ENCODE measurements at regions not wholly inside any gene's neighbourhood (a gene's known extent, or its start where the extent isn't known, plus 50 kb on each side); places are given as distances from the start of the nearest gene placed in this dataset.

- 87 to 93% methylated on average over 3 of the region's 3 CpGs for WGBS, 2 donors
- intact Hi-C loops (cut with DNase I; ENCODE audit: low total_unique reads): no loop called here
- no peak overlapping the region for H3K4me3 ChIP-seq
- H3K36me3 ChIP-seq (ENCODE audit: low read depth, missing control alignments): no peaks in the 10 kb centered on the region
- H3K27ac ChIP-seq: no peak overlapping the region
- TF ChIP-seq CTCF (IDR thresholded peaks at IDR 0.05) (no peak), POLR2A (IDR thresholded peaks at IDR 0.05) (no peak)
- no peaks in the 10 kb centered on the region for H3K4me1 ChIP-seq
- DNase-seq: no peak
- H3K27me3 ChIP-seq: no peaks in the 10 kb centered on the region
- no peaks in the 10 kb centered on the region for H3K9me3 ChIP-seq
Measured at GRCh38 chr3:40771112-40771511, 246.4 kb downstream of the ZNF621 start.

GRCh38 chr3:40779039-40779438 is 254.3 kb downstream of the ZNF621 start:
- Histone ChIP-seq H3K36me3 (ENCODE audit: low read depth, missing control alignments) (no peaks in the 10 kb centered on the region), H3K4me1 (peaks cover 9% of the 10 kb centered on the region), H3K27me3 (no peaks in the 10 kb centered on the region), H3K27ac (no peak overlapping the region), H3K9me3 (no peaks in the 10 kb centered on the region), H3K4me3 (no peak overlapping the region)
- DNase-seq: no peak
- intact Hi-C loops (cut with DNase I; ENCODE audit: low total_unique reads): no loop called here
- TF ChIP-seq POLR2A (IDR thresholded peaks at IDR 0.05): no peak
- TF ChIP-seq CTCF (IDR thresholded peaks at IDR 0.05): no peak
- WGBS, 2 donors: 92 to 95% methylated on average over 6 of the region's 6 CpGs

GRCh38 chr3:40780291-40780924 is 255.6 kb downstream of the ZNF621 start:
- Histone ChIP-seq H3K27me3 (no peaks in the 10 kb centered on the region), H3K36me3 (ENCODE audit: low read depth, missing control alignments) (no peaks in the 10 kb centered on the region), H3K9me3 (no peaks in the 10 kb centered on the region), H3K4me3 (peak overlapping the region; percentile 7 to 14), H3K4me1 (peaks cover 9% of the 10 kb centered on the region), H3K27ac (peak overlapping the region; percentile 1 to 36)
- WGBS, 2 donors: 21 to 22% methylated on average over 19 of the region's 19 CpGs
- intact Hi-C loops (cut with DNase I; ENCODE audit: low total_unique reads): no loop called here
- TF ChIP-seq CTCF (IDR thresholded peaks at IDR 0.05): no peak
- no peak for TF ChIP-seq POLR2A (IDR thresholded peaks at IDR 0.05)
- DNase-seq: peak; percentile 81

GRCh38 chr3:40780925-40781406 is 256.2 kb downstream of the ZNF621 start:
- peak; percentile 39 for DNase-seq
- peak overlapping the region; percentile 1 to 36 for H3K27ac ChIP-seq
- no peaks in the 10 kb centered on the region for H3K27me3 ChIP-seq
- no peaks in the 10 kb centered on the region for H3K9me3 ChIP-seq
- H3K4me3 ChIP-seq: peak overlapping the region; percentile 7 to 14
- H3K4me1 ChIP-seq: peaks cover 9% of the 10 kb centered on the region
- WGBS, 2 donors: 12 to 27% methylated on average over 9 to 12 of the region's 12 CpGs
- intact Hi-C loops (cut with DNase I; ENCODE audit: low total_unique reads): no loop called here
- no peak for TF ChIP-seq CTCF (IDR thresholded peaks at IDR 0.05)
- TF ChIP-seq POLR2A (IDR thresholded peaks at IDR 0.05): no peak
- H3K36me3 ChIP-seq (ENCODE audit: low read depth, missing control alignments): no peaks in the 10 kb centered on the region

Data from testis (tissue), 2 donors.